HG03575 (cell line): ENCODE measurements at regions not wholly inside any gene's neighbourhood (a gene's known extent, or its start where the extent isn't known, plus 50 kb on each side); places are given as distances from the start of the nearest gene placed in this dataset.
"Not testable (repeated sequence)": the region's sequence is repeated elsewhere in the genome, so short reads cannot be mapped to it uniquely, and the experiment has no call there.

Experiments used
- ATAC-seq: cut with Tn5 transposase; IDR thresholded peaks from one replicate; pipeline ENCODE4 v1.9.1; 2021; ENCODE audit not compliant: unreplicated experiment, insufficient number of reproducible peaks, low FRiP score; ENCODE audit errors: extremely low read depth

DNA sequence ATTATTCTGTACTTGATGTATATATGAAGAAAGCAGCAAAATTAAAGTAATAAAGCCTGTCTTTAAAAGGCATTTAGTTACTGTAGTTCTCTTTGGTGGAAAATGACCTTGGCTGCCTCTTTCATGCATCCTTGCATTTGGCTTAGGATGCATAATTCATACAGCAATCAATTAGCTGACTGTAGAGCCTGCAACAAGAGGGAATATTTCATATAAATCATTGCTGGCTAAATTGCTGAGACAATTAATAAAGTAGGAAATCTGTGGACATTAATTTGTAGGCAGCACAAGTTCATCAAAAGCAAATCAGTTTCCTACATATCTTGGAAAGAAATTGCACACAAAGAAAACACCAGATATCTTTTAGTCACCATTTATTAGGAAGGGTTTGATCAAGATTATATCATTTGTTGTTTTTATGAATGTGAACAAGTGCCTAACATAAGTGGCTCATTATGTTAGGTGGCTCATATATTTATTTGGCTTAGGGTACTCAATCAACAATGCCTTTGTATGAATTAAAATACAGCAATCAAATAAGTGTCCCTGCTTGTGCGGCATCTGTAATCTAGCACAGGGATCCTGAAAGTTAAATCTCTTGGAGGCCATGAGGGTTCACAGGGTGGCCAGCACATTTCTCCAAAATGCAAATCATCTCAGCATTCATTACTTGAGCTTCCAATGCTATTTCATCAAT lies 220.4 kb upstream of the SPOPL start:
- ATAC-seq: no peak

DNA sequence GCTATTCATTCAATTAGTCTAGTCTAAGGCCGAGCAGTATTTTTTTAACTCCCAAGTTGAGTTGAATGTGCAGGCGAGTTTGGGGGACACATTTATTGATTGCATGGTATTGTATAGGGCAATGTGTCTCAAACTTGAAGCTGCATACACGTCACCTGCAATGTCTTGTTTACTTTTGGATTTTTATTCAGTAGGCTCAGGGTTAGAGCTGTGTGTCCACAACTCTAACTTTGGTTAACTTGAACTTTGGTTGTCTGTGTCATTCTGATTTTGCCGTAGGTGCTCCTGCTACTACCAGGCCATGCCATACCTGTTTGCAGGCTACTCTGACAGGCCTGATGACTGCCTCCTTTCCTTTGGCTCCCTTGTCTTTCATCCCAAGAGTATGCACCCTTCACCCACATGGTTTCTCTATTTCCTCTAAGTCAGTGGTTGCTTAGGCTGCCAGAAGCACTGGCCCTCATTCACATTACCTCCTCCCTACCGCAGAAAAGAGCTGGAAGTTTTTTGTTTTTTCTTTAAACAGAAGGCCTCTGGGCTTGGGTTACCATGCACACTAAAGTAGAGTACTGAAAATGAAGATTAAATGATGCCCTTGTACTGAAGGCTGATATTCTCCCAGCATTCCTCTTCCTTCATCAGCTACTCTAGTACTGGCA lies 219.4 kb upstream of the SPOPL start:
- no peak for ATAC-seq

DNA sequence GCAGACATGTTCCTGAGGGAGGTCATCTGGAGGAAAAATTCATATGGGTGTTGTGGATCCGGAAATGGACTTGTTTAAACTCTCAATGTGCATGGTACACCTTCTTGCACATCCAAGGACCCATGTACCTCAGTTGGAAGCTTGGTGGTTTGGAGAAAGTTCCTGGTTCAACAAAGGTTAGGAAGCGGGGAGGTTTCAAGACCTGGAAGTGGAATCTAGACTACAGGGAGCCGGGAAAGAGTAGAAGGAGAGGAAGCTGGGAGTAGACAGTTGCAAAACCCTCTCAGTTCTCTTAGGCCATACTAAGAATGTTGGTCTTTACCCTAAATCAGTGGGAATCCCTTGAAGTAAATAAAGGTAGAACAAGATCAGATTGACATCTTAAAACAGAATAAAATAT lies 209.8 kb upstream of the SPOPL start:
- no peak for ATAC-seq

DNA sequence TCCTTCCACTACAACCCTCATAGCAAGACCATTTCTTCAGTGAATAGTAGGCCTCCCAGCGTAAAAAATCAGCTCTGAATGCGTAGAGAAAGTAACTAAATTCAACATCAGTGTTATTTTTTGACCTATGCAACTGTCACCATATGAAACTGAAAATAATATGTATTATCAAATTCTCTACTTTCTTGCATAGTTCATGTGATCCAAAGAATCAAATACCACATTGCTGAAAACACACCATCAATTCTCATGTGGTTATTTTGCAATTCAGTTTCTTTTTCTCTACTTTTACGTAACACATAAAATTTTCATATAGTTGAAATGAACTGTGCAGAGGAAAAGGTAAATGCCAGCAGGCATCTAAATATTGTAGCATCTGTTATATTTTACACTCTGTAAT lies 208.5 kb upstream of the SPOPL start:
- ATAC-seq: no peak

DNA sequence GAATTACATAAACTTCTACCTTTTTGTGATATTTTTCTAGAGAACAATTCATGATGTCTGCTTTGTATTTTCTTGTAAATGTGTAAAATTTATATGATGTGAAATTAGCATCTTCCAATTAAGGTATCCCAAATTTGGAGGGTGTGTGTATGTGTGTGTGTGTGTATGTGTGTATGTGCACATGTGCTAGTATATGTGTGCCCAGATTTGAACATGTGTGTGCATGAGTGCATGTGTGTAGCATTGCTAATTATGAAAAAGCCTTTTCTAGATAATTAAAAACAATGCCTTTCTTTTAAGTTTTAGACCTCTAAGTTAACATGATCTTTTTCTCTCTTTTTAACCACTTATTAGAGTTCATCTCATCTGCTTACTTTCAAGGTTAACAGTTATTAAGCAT lies 208.0 kb upstream of the SPOPL start:
- ATAC-seq: no peak

DNA sequence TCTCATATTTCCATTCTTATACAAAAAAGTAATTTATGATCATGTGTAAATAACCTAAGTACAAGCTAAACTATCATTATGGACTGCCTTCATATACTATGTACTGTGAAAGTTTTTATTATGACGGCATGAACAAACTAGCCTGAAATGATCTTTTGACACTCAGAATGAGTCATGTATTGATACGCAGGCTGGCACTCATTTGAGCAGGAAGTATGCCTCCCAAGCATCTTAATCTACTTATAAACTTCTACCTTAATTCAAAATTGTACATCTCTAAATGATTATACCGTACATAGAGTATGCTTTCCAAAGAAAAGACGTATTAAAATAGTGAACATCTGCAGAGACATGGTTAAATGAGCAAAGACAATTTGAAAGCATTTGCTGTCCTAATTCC lies 207.1 kb upstream of the SPOPL start:
- no peak for ATAC-seq

DNA sequence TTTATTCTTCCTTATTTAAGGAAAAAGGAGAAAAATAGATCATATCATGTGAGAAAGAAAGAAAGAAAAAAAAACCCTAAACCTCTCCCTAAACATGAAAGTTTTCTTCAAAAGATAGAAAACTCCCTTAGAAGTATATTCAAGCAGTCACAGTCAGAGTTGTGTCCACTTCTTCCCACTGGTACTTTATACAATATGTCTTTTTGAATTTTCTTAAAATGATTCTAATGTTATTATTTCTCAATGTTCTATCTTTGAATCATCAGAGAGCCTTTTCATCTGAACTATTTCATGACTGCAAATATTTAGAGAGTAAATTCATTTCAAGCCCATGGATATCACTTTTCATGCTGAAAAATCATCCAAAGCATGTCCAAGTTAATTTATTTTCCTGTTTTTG lies 205.2 kb upstream of the SPOPL start:
- no peak for ATAC-seq

DNA sequence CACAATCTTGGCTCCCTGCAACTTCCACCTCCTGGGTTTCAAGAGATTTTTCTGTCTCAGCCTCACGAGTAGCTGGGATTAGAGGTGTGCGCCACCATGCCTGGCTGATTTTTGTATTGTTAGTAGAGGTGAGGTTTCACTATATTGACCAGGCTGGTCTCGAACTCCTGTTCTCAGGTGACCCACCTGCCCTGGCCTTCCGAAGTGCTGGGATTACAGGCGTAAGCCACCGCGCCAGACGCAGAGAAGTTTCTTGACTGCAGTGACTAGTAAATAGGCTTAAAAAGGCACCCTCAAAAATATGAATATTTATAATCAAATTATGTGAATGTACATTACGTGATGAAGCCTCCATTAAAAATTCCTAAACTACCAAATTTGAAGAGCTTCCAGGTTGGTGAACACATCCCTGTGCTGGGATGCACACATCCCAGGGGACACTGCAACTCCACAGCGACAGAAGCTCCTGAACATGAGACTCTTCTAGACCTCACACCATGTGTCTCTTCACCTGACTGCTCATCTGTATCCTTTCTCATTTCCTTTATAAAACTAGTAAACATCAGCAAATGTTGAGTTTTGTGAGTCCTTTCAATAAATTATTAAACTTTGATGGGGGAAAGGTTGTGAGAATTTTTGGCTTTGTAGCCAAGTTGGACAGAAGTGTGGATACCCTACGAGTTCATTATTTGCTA lies 203.3 kb upstream of the SPOPL start:
- peak; percentile 72 for ATAC-seq

DNA sequence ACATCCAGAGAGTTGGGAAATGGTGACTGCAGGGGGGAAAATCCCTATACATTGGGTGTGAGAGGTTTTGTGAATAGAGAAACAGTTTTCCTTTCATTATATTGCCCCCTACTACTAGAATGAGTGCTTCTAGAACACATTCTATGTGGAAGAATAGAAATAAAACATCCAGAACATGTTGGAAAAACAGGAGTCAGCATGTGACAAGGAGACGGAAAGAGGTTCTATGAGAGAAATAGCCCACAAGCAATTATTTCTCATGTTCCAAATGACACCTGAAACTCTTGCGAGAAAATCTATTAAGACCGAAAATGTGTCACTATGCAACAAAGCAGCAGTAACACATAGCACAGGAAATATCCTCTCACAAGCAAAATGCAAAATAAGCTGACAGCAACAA lies 202.7 kb upstream of the SPOPL start:
- ATAC-seq: peak; percentile 38

DNA sequence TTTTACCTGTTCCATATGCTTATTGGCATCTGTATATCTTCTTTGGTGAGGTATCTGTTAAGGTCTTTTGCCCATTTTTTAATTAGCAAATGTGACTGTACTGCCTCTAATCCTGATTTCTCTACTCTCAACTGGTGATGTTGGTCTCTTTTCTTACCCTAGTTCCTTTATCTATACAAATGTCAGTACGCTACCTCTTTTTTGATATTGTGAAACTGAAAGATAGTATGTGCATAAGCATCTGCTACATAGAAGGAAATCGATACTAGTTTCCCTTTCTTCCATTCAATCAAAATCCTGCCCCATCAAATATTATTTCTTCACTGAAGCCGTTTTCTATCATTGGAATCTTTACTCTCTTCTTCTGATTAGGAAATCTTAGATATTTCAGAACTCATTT lies 194.9 kb upstream of the SPOPL start:
- ATAC-seq: no peak

DNA sequence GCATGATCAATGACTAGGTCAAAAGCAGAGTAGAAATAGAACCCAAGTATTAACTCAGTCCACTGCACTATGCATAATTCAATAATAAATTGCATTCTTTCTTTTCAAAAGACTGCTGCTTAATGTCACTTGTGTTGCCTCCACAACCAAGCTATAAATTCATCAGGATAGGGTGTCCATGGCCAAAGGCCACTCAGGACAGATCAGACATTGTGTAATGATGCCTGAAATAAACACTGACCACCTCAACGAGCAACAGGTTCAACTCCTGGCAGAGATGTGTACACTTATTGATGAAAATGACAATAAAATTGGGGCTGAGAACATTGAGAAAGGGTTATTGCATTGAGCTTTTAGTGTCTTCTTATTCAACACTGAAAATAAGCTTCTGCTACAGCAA lies 194.5 kb upstream of the SPOPL start:
- ATAC-seq: no peak

DNA sequence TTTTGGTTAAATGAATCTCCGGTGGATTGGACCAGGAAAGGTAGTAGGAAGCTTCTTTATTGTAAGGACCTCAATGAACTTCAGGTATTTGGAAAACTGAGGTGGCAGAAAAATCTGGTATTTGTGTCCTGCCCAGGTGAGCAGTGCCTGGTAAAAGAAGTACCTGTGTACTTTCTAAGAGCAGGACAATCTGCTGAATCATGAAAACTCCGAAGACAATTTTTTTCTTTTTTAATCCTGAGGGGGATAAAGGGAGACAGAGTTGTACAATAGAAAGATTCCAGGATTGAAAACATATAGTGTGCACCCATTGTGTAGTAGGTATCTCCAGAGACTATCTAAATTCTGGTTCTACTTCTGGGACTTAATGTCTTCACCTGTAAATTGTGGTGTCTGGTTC lies 191.8 kb upstream of the SPOPL start:
- ATAC-seq: no peak

DNA sequence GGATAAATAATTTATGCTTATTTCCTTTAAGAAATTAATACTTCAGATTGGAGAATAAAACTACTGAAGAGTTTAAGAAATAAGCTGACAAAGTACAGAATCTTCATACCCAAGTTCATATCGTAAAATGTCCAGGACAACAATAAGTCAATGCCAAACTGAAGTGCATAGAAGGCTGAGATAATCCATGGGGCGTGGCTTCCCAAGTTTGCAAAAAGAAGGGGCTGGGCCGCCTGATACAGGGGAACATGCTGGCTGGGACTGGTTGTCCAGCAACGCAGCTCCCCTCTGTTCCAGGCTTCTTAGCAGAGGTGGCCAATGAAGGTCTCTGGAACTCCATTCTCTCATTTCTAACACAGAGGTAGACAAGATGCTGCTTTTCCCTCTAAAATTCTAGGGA lies 189.5 kb upstream of the SPOPL start:
- no peak for ATAC-seq

DNA sequence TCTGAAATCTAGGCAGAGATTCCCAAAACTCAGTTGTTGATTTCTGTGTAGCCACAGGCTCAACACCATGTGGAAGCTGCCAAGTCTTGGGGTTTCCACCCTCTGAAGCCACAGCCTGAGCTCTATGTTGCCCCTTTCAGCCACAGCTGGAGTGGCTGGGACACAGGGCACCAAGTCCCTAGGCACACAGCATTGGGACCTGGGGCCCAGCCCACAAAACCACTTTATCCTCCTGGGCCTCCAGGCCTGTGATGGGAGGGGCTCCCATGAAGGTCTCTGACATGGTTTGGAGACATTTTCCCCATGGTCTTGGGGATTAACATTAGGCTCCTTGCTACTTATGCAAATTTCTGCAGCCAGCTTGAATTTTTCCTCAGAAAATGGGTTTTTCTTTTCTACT lies 186.0 kb upstream of the SPOPL start:
- not testable (repeated sequence) for ATAC-seq

DNA sequence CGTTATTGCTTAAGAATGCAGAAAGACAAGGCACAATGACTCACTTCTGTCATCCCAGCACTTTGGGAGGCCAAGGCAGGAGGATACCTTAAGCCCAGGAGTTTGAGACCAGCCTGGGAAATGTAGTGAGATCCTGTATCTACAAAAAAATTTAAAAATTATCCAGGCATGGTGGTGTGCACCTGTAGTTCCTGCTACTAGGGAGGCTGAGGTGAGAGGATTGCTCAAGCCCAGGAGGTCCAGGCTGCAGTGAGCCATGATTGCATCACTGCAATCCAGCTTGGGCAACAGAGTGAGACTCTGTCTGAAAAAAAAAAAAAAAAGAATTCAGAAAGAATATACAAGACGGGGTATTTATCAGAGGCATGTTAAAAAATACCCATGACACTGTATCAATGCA lies 182.0 kb upstream of the SPOPL start:
- no peak for ATAC-seq

DNA sequence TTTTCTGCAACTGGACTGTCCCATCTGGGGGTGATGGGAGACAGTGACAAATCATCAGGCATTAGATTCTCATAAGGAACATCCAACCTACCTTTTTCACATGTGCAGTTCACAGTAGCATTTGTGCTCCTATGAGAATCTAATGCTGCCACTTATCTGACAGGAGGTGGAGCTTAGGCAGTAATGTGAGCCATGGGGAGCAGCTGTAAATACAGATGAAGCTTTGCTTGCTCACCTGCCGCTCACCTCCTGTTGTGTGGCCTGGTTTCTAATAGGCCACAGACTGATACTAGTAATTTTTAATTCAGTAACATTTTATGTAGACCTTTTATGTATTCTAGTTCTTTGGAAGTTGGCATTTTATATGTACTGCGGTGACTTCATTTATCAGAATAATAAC lies 180.1 kb upstream of the SPOPL start:
- ATAC-seq: no peak

DNA sequence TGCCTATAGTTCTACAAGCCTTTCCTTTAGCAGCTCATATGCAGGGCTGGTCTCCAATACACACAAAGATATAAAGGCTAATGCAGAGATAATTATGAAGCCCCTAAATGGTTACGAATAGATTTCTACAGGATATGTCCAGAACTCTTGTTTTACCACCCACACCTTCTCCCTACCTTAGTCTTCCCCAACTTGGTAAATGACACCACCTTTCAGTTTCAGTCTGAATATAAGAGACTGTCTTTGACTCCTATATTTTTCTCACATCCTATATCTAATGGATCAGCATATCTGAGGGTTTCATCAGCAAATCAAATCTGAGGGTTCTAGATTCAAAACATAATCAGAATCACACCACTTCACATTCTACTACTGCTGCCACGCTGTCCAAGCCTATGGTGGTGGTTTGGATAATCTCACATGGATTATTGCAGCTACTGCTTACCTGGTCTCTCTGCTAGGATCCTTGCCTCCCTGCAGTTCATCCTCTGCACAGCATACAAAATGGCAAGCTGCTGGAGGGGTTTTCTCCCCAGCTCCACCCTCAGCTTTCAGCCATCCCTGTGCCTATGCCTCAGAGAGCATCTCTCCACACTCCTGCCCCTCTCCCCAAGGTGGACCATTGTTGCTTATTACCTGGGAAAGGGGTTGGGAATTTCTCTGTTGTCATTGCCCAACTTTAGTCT lies 178.0 kb upstream of the SPOPL start:
- no peak for ATAC-seq

DNA sequence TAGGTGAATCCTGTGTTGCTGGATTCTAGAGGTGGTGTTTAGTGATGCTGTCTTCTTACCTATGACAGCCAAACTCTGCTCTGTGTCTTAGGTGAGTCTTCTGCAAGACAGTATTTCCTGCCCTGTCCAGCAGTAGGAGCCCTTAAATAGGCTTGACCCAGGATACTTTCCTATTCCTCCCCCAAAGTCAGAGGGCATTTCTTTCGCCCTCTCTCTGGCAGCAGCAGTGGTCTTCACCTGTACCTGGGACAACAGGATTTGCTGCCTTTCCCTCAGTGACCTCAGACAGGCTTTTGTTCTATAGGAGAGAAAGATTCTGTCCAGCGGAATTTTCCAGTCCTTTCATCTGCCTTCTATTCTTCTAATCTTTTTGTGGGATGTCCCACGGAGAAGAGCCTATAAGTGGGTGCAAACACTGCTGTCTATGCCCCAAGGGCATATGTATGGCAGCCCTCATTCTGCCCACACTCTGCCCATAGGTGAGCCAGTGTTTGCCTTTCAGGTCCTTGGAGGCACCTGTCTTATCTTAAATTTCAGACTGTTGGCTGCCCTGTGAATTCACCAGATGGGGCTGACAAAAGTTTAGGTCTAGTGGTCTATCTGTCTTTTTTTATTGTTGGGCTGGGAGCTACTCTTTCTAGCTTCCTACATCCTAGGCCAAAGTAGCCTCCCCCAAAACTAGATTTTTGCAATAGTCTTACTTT lies 177.3 kb upstream of the SPOPL start:
- no peak for ATAC-seq

DNA sequence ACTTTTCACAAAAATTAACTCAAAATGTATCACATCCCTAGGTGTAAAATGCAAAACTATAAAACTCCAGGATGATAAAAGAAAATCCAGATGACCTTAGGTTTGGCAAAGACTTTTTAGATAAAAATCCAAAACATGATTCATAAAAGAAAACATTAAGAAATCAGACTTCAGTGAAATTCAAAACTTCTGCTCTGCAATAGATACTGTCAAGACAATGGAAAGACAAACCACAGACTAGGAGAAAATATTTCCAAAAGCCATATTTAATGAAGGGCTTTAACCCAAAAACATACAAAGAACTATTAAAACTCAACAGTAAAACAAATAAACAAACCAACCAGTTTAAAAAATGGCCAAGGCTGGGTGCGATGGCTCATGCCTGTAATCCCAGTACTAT lies 173.6 kb upstream of the SPOPL start:
- no peak for ATAC-seq
